ENCODE measurements at regions not wholly inside any gene's neighbourhood (a gene's known extent, or its start where the extent isn't known, plus 50 kb on each side); places are given as distances from the start of the nearest gene placed in this dataset.

- no peaks in the 10 kb centered on the region for H3K79me2 ChIP-seq (ENCODE audit: control insufficient read depth, insufficient read depth, low read length)
- H3K36me3 ChIP-seq (ENCODE audit: control insufficient read depth in 2 of 2, insufficient read depth in 2 of 2, low read length in 1 of 2) = no peaks in the 10 kb centered on the region
- no peaks in the 10 kb centered on the region for H4K20me1 ChIP-seq (ENCODE audit: control insufficient read depth, insufficient read depth)
- no peaks in the 10 kb centered on the region for H3K9me3 ChIP-seq (replicated peaks; ENCODE audit: control insufficient read depth, insufficient read depth, low read length)
- no peak for DNase-seq (ENCODE audit: low read depth, low spot score)
- H3K4me3 ChIP-seq = no peak overlapping the region
- ChIA-PET POLR2A (no interaction called here), RAD21 (ENCODE audit: unreplicated experiment) (no interaction called here), CTCF (no interaction called here), SMC1A (ENCODE audit: uncharacterized antibody, unreplicated experiment) (no interaction called here)
- H3K27me3 ChIP-seq (replicated peaks in 1 of 2; ENCODE audit: control insufficient read depth in 2 of 2, insufficient read depth in 2 of 2, low read length in 1 of 2) = no peaks in the 10 kb centered on the region
- no peak overlapping the region for H2AFZ ChIP-seq (ENCODE audit: control insufficient read depth, low read depth, low read length)
- FAIRE-seq = no peak
- no peak overlapping the region for H3K4me2 ChIP-seq (ENCODE audit: control insufficient read depth, insufficient read depth)
- no peaks in the 10 kb centered on the region for H3K4me1 ChIP-seq (ENCODE audit: control insufficient read depth, insufficient read depth, low read length)
- no TSS peak for BruUV-seq (replicated peaks)
- WGBS (ENCODE audit: insufficient coverage, insufficient replicate concordance, low lambda C conversion rate, missing lambda C conversion rate) = 0% methylated on average over 1 of the region's 1 CpG
- in situ Hi-C loops (cut with MboI) = no loop called here
- TF ChIP-seq WRNIP1 (IDR thresholded peaks at IDR 0.05; ENCODE audit: borderline replicate concordance, low read depth, low read length) (no peak), CREB1 (IDR thresholded peaks at IDR 0.05; ENCODE audit: low read depth) (no peak), ZNF384 (IDR thresholded peaks at IDR 0.05; ENCODE audit: borderline replicate concordance, low read depth, low read length) (no peak), NFYA (IDR thresholded peaks at IDR 0.05; ENCODE audit: borderline replicate concordance, low read depth, low read length) (no peak), RFX5 (IDR thresholded peaks at IDR 0.05; ENCODE audit: low read depth, low read length) (no peak), NRF1 (conservative IDR thresholded peaks at IDR 0.05; ENCODE audit: low read depth, low read length) (no peak)
- H3K27ac ChIP-seq (ENCODE audit: control insufficient read depth, insufficient read depth) = no peak overlapping the region
- no peak for ATAC-seq
- intact Hi-C loops (cut with micrococcal nuclease; ENCODE audit: unreplicated experiment) = no loop called here
- H3K9ac ChIP-seq (ENCODE audit: control insufficient read depth, insufficient read depth, low read length) = no peak overlapping the region
Measured at GRCh38 chr15:61575597-61575996, 346.5 kb upstream of the RORA start.

- Histone ChIP-seq H3K79me2 (ENCODE audit: control insufficient read depth, insufficient read depth, low read length) (no peaks in the 10 kb centered on the region), H3K4me2 (ENCODE audit: control insufficient read depth, insufficient read depth) (no peak overlapping the region), H3K36me3 (ENCODE audit: control insufficient read depth in 2 of 2, insufficient read depth in 2 of 2, low read length in 1 of 2) (no peaks in the 10 kb centered on the region), H3K9ac (ENCODE audit: control insufficient read depth, insufficient read depth, low read length) (no peak overlapping the region), H4K20me1 (ENCODE audit: control insufficient read depth, insufficient read depth) (no peaks in the 10 kb centered on the region), H3K4me1 (ENCODE audit: control insufficient read depth, insufficient read depth, low read length) (no peaks in the 10 kb centered on the region), H3K27ac (ENCODE audit: control insufficient read depth, insufficient read depth) (no peak overlapping the region), H3K4me3 (no peak overlapping the region), H3K9me3 (replicated peaks; ENCODE audit: control insufficient read depth, insufficient read depth, low read length) (no peaks in the 10 kb centered on the region), H3K27me3 (replicated peaks in 1 of 2; ENCODE audit: control insufficient read depth in 2 of 2, insufficient read depth in 2 of 2, low read length in 1 of 2) (no peaks in the 10 kb centered on the region), H2AFZ (ENCODE audit: control insufficient read depth, low read depth, low read length) (no peak overlapping the region)
- in situ Hi-C loops (cut with MboI) = no loop called here
- ChIA-PET POLR2A (no interaction called here), RAD21 (ENCODE audit: unreplicated experiment) (no interaction called here), CTCF (no interaction called here), SMC1A (ENCODE audit: uncharacterized antibody, unreplicated experiment) (no interaction called here)
- FAIRE-seq = no peak
- no peak for DNase-seq (ENCODE audit: low read depth, low spot score)
- 0% methylated on average over 1 of the region's 1 CpG for WGBS (ENCODE audit: insufficient coverage, insufficient replicate concordance, low lambda C conversion rate, missing lambda C conversion rate)
- intact Hi-C loops (cut with micrococcal nuclease; ENCODE audit: unreplicated experiment) = no loop called here
- BruUV-seq (replicated peaks) = no TSS peak
- ATAC-seq = no peak
- TF ChIP-seq CUX1 (IDR thresholded peaks at IDR 0.05; ENCODE audit: insufficient replicate concordance, low read depth, low read length) (no peak), SPI1 (IDR thresholded peaks at IDR 0.05; ENCODE audit: borderline replicate concordance, insufficient read depth, low read depth, low read length) (no peak), KAT2A (conservative IDR thresholded peaks at IDR 0.05; ENCODE audit: control insufficient read depth, low read depth, low read length) (no peak), ZBED1 (IDR thresholded peaks at IDR 0.05; ENCODE audit: borderline replicate concordance) (no peak), TCF12 (IDR thresholded peaks at IDR 0.05; ENCODE audit: low read depth, low read length) (no peak), HSF1 (IDR thresholded peaks at IDR 0.05; ENCODE audit: low read depth, low read length) (no peak), NBN (IDR thresholded peaks at IDR 0.05) (no peak), ZSCAN29 (IDR thresholded peaks at IDR 0.05) (no peak)
Measured at GRCh38 chr15:61571026-61571425, 341.9 kb upstream of the RORA start.
